CD1c-positive myeloid dendritic cell (primary cell): ENCODE measurements at regions not wholly inside any gene's neighbourhood (a gene's known extent, or its start where the extent isn't known, plus 50 kb on each side); places are given as distances from the start of the nearest gene placed in this dataset.
A peak's percentile ranks its signal among the peaks of the same experiment; 100 is the strongest.
"Not testable (repeated sequence)": the region's sequence is repeated elsewhere in the genome, so short reads cannot be mapped to it uniquely, and the experiment has no call there.

Source experiments
- DNase-seq: peaks from one replicate; pipeline ENCODE4 v3.0.0-alpha.2; 2016; ENCODE audit errors: extremely low spot score

DNA sequence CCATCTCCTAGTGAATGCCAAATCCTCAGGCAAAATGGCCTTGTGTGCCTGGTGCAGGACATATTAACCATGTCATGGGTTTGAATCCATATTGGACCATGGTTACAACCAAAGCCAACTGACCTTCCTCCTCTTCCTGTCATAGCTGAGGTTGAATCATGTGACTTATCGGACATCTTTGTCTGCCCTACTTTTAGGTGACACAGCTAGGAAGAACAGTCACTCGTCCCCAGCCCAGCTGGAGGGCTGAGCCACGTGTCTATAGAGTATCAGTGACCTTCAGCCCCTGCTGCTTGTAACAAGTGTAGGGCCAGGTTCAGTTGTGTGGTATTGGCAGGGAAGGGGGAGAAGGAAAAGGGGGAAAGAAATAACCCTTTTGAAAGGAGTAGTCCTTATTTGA is 225.2 kb downstream of the KTN1 start:
- DNase-seq = no peak

GRCh38 chr14:55807053-55807880 is 227.3 kb downstream of the KTN1 start:
- peak; percentile 50 for DNase-seq

- no peak for DNase-seq
Observed at GRCh38 chr14:55807881-55808379, 227.9 kb downstream of the KTN1 start.

DNA sequence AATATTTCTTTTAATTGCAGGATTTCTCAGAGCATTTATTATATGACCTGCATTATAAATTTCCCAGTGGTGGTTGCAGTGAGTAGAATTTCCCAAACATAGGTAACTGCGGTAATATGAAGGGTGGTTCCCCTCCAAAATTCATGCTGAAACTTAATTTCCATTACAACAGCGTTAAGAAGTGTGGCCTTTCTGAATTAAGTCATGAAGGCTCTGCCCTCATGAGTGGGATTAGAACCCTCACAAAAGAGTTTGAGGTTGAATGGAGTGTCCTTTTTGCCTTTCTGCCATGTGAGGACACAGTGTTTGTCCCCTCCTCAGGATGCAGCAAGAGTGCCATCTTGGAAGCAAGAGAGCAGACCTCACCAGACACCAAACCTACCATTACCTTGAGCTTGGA is 233.6 kb downstream of the KTN1 start:
- DNase-seq = no peak

GRCh38 chr14:55814064-55814463 is 234.1 kb downstream of the KTN1 start:
- no peak for DNase-seq

DNA sequence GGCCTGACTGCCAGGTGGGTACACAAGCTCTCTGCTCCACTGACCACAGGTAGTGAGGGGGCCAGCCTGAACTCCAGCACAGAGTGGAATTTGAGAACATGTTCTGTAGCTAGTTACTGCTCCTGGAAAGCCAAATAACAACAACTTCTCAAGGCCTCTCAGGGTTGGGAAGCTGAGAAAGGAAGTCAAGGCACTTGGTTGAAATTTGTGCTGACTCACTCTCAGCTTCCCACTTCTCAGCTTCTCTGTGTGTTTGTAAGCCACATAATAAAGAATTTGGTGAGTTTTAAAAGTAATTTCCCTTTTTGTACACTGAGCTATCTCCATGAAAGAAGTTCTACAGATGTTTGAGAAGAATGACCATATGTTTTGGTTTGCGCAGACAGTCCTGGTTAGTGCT is 234.9 kb downstream of the KTN1 start:
- DNase-seq = peak; percentile 75

GRCh38 chr14:55816225-55816624 is 236.2 kb downstream of the KTN1 start:
- no peak for DNase-seq

- peak; percentile 85 for DNase-seq
Observed at GRCh38 chr14:55819610-55820304, 239.8 kb downstream of the KTN1 start.

- DNase-seq = no peak
Observed at GRCh38 chr14:55822906-55823305, 242.9 kb downstream of the KTN1 start.

- no peak for DNase-seq
Observed at GRCh38 chr14:55832122-55832911, 252.3 kb downstream of the KTN1 start.

- no peak for DNase-seq
Observed at GRCh38 chr14:55832974-55833373, 253.0 kb downstream of the KTN1 start.

DNA sequence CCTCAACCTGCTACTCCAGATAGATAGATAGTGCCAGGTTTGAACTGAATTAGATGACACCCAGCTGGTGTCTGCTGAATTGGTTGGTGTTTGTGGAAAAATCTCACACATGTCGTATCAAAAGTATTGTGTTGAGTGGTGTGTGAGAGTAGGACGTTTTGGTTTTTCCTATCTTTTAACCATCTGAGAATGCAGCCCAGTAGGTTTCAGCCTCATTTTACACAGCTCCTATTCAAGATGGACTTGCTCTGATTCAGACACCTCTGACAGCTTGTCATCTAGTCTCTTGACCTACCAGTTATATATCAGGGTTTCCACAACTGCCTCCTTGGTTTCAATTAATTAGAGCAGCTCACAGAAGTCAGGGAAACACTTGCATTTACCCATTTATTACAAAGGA is 254.4 kb downstream of the KTN1 start:
- DNase-seq = no peak

GRCh38 chr14:55835985-55836384 is 256.0 kb downstream of the KTN1 start:
- DNase-seq = no peak

GRCh38 chr14:55837467-55837866 is 257.5 kb downstream of the KTN1 start:
- no peak for DNase-seq

DNA sequence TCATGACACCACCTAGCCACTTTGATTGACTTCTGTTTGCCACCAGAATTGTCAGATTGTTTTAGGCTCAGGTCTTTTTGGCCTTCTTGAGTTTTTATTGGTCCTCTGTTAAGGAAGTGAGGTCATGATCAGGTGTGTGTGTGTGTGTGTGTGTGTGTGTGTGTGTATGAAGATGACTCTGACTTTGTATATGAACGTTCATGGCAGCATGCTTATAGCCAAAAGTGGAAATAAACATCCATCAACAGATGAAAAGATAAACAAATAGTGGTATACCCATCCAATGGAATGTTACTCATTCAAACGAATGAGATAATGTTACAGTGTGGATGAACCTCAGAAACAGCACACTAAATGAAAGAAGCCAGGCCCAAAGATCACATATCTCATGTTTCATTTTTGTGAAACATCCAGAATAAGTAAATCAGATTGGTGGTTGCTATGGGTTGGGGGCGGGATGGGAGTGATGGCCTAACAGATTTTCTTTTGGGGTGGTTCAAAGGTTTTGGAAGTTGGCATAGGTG is 258.6 kb downstream of the KTN1 start:
- no peak for DNase-seq

- not testable (repeated sequence) for DNase-seq
Observed at GRCh38 chr14:55839301-55839947, 259.4 kb downstream of the KTN1 start.

GRCh38 chr14:55840821-55841220 is 260.8 kb downstream of the KTN1 start:
- DNase-seq = no peak

- no peak for DNase-seq
Observed at GRCh38 chr14:55841625-55842024, 261.6 kb downstream of the KTN1 start.

DNA sequence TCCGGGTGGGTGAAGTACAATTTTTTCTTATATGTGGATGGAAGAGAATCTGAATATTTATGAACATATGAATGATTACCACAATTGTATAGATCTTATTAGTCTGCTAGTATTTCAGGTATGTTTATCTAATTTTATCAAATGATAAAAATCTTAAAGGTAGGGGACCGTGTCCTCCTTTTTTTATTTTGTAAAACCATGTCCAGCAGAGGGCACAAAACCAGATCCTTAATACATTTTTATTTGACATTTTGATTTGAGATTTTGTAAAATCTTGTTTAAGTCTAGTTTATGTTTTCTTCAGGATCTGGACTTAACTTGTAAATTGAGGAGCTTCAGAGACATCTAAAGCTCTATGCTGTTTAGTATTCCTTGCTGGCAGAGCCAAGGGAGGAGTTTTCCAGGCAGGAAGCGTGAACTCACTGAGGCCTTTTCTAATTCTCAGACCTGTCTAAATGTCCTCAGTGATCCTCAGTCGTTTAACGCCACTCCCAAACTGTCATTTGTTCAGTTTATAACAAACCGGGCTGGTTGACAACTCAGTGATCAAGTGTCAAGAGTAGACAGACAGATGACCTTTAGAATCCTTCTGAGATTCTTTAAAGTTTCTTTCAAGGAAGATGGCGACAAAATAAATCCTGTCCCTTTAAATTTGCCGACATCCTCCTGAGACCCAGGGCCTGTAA is 263.9 kb downstream of the KTN1 start:
- no peak for DNase-seq

- DNase-seq = peak; percentile 49
Observed at GRCh38 chr14:55845963-55846825, 266.2 kb downstream of the KTN1 start.
